ENCODE measurements at regions not wholly inside any gene's neighbourhood (a gene's known extent, or its start where the extent isn't known, plus 50 kb on each side); places are given as distances from the start of the nearest gene placed in this dataset.

- Histone ChIP-seq H3K4me1 (no peaks in the 10 kb centered on the region), H3K27me3 (peaks cover 0 to 11% (median 0%) of the 10 kb centered on the region in 3 donors)
- WGBS, 2 donors = 54 to 76% methylated on average over 2 of the region's 2 CpGs
These were observed 127.1 kb downstream of the CHIC2 start for GRCh38 chr4:53937327-53937726.

GRCh38 chr4:53935780-53936179 is 128.6 kb downstream of the CHIC2 start:
- H3K9me3 ChIP-seq = peaks cover 0 to 8% (median 2%) of the 10 kb centered on the region in 4 donors
- TF ChIP-seq EP300 (IDR thresholded peaks at IDR 0.05) (no peak), POLR2AphosphoS5 (IDR thresholded peaks at IDR 0.05) (no peak), CTCF (IDR thresholded peaks at IDR 0.05) (no peak), POLR2A (IDR thresholded peaks at IDR 0.05) (no peak)
- intact Hi-C loops (cut with DNase I) = no loop called here
- H3K27ac ChIP-seq = no peak overlapping the region
- DNase-seq = no peak
- H3K36me3 ChIP-seq = no peaks in the 10 kb centered on the region
- peaks cover 0 to 13% (median 0%) of the 10 kb centered on the region in 3 donors for H3K27me3 ChIP-seq
- H3K4me3 ChIP-seq = no peak overlapping the region
- no peaks in the 10 kb centered on the region for H3K4me1 ChIP-seq

More at GRCh38 chr4:53937327-53937726, 127.1 kb downstream of the CHIC2 start:
- Histone ChIP-seq H3K4me3 (no peak overlapping the region), H3K27ac (no peak overlapping the region), H3K36me3 (no peaks in the 10 kb centered on the region), H3K9me3 (peaks cover 0 to 8% (median 2%) of the 10 kb centered on the region in 4 donors)
- TF ChIP-seq CTCF (IDR thresholded peaks at IDR 0.05) = no peak
- DNase-seq = no peak
- intact Hi-C loops (cut with DNase I) = no loop called here

GRCh38 chr4:53932796-53933610 is 131.4 kb downstream of the CHIC2 start:
- intact Hi-C loops (cut with DNase I) = loop anchor here (5.0 kb wide), 1 partner anchor 129 kb away; the partner anchor contains the start of gene CHIC2
- no peaks in the 10 kb centered on the region for H3K36me3 ChIP-seq
- no peak overlapping the region for H3K27ac ChIP-seq
- peaks cover 0 to 6% (median 0%) of the 10 kb centered on the region in 4 donors for H3K4me1 ChIP-seq
- no peak overlapping the region for H3K4me3 ChIP-seq
- no peaks in the 10 kb centered on the region for H3K9me3 ChIP-seq
- DNase-seq = no peak
- WGBS, 2 donors = 81 to 84% methylated on average over 7 of the region's 7 CpGs
- TF ChIP-seq EP300 (IDR thresholded peaks at IDR 0.05) (no peak), CTCF (IDR thresholded peaks at IDR 0.05) (no peak), POLR2AphosphoS5 (IDR thresholded peaks at IDR 0.05) (no peak), POLR2A (IDR thresholded peaks at IDR 0.05) (no peak)
- H3K27me3 ChIP-seq = peaks cover 0 to 8% (median 0%) of the 10 kb centered on the region in 3 donors

- H3K27me3 ChIP-seq = peaks cover 0 to 3% (median 0%) of the 10 kb centered on the region in 3 donors
- DNase-seq = no peak
- H3K27ac ChIP-seq = no peak overlapping the region
- intact Hi-C loops (cut with DNase I) = loop anchor here (2.0 to 5.0 kb wide), 2 partner anchors 131 to 301 kb away; partner anchors contain the start of gene CHIC2
- no peaks in the 10 kb centered on the region for H3K36me3 ChIP-seq
- 93 to 95% methylated on average over 4 of the region's 4 CpGs for WGBS, 2 donors
- no peak overlapping the region for H3K4me3 ChIP-seq
- peaks cover 0 to 6% (median 0%) of the 10 kb centered on the region in 4 donors for H3K4me1 ChIP-seq
- TF ChIP-seq POLR2AphosphoS5 (IDR thresholded peaks at IDR 0.05) = no peak
- TF ChIP-seq POLR2A (IDR thresholded peaks at IDR 0.05) = no peak
- no peak for TF ChIP-seq EP300 (IDR thresholded peaks at IDR 0.05)
- TF ChIP-seq CTCF (IDR thresholded peaks at IDR 0.05) = no peak
- no peaks in the 10 kb centered on the region for H3K9me3 ChIP-seq
These were observed 132.9 kb downstream of the CHIC2 start for GRCh38 chr4:53931461-53931961.
